Vagina (tissue), 2 donors: ENCODE measurements at regions not wholly inside any gene's neighbourhood (a gene's known extent, or its start where the extent isn't known, plus 50 kb on each side); places are given as distances from the start of the nearest gene placed in this dataset.

ENCODE experiments used
- DNase-seq, 2 donors: peaks; one replicate each; pipeline ENCODE4 v3.0.0-alpha.2; 2017; ENCODE audit errors: extremely low spot score in 2 of 2
- H3K27ac ChIP-seq: fragments of 200-600 bp; sonication (generic); one replicate; pipeline ENCODE4 v1.5.1; 2019
- H3K27me3 ChIP-seq: fragments of 200-600 bp; sonication (generic); one replicate; pipeline ENCODE4 v1.5.1; 2019
- H3K36me3 ChIP-seq, 2 donors: fragments of 200-600 bp; sonication (generic); one replicate each; pipeline ENCODE4 v1.5.1; 2017 to 2019
- H3K4me1 ChIP-seq: fragments of 200-600 bp; sonication (generic); one replicate; pipeline ENCODE4 v1.5.1; 2019
- H3K4me3 ChIP-seq, 2 donors: fragments of 200-600 bp; sonication (generic); 1 replicate in 1 of 2; 2 replicates in 1 of 2; pipeline ENCODE4 v1.5.1; 2016 to 2019
- H3K9me3 ChIP-seq: fragments of 200-600 bp; sonication (generic); one replicate; pipeline ENCODE4 v1.5.1; 2019
- CTCF ChIP-seq, 3 experiments: fragments of 450-650 bp in 2 of 3; fragments of 200-600 bp in 1 of 3; sonication (generic) in 1 of 3; IDR thresholded peaks; one replicate each; pipeline ENCODE4 v1.5.1; 2017 to 2019; ENCODE audit warnings: antibody characterized with exemption in 3 of 3, mild to moderate bottlenecking in 2 of 3, moderate library complexity in 2 of 3
- POLR2A ChIP-seq, 2 donors: fragments of 450-650 bp; IDR thresholded peaks; one replicate each; pipeline ENCODE4 v1.6.1; 2017; ENCODE audit warnings: antibody characterized with exemption in 2 of 2, mild to moderate bottlenecking in 2 of 2, moderate library complexity in 2 of 2
- POLR2AphosphoS5 ChIP-seq, 2 donors: sonication (generic); formaldehyde crosslinking; IDR thresholded peaks; one replicate each; pipeline ENCODE4 v1.9.0; 2017; ENCODE audit warnings: antibody characterized with exemption in 2 of 2, mild to moderate bottlenecking in 2 of 2, low read depth in 1 of 2; ENCODE audit not compliant: insufficient read depth in 1 of 2
- intact Hi-C: fragments of 100-400 bp; cut with DNase I; formaldehyde crosslinking; loops from one replicate; pipeline ENCODE4 v1.15.1; 2023

GRCh38 chrX:23578079-23578478 lies 89.2 kb upstream of the PRDX4 start:
- no peaks in the 10 kb centered on the region for H3K4me1 ChIP-seq
- intact Hi-C loops, result no loop called here
- no peak overlapping the region for H3K27ac ChIP-seq
- H3K27me3 ChIP-seq, result no peaks in the 10 kb centered on the region
- H3K9me3 ChIP-seq, result no peaks in the 10 kb centered on the region
- DNase-seq, result no peak
- H3K36me3 ChIP-seq, result no peaks in the 10 kb centered on the region
- no peak for TF ChIP-seq POLR2AphosphoS5 (IDR thresholded peaks at IDR 0.05; ENCODE audit: insufficient read depth in 1 of 2, low read depth in 1 of 2)
- TF ChIP-seq CTCF (IDR thresholded peaks at IDR 0.05), result no peak
- no peak for TF ChIP-seq POLR2A (IDR thresholded peaks at IDR 0.05)
- H3K4me3 ChIP-seq, result no peak overlapping the region

DNA sequence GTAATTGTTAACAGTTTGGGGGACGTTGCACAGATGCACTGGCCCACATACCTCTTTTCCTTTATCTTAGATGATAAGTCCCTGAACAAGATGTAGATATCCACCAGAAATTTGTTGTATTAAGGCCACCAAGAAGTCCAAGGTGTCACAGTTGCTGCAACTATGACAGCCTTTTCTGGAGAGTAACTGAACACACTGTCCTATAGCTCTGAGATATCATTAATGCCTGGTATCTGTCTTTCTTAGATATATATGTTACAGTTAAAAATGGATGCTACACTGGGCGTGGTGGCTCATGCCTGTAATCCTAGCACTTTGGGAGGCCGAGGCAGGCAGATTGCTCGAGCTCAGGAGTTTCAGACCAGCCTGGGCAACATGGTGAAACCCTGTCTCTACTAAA lies 77.8 kb upstream of the PRDX4 start:
- Histone ChIP-seq H3K27me3 (no peaks in the 10 kb centered on the region), H3K9me3 (no peaks in the 10 kb centered on the region), H3K4me3 (no peak overlapping the region), H3K27ac (no peak overlapping the region), H3K36me3 (no peaks in the 10 kb centered on the region), H3K4me1 (no peaks in the 10 kb centered on the region)
- no peak for TF ChIP-seq CTCF (IDR thresholded peaks at IDR 0.05)
- no peak for TF ChIP-seq POLR2A (IDR thresholded peaks at IDR 0.05)
- TF ChIP-seq POLR2AphosphoS5 (IDR thresholded peaks at IDR 0.05; ENCODE audit: insufficient read depth in 1 of 2, low read depth in 1 of 2), result no peak
- DNase-seq, result no peak
- intact Hi-C loops, result no loop called here

- Histone ChIP-seq H3K27me3 (no peaks in the 10 kb centered on the region), H3K9me3 (no peaks in the 10 kb centered on the region), H3K4me1 (no peaks in the 10 kb centered on the region), H3K4me3 (no peak overlapping the region), H3K27ac (no peak overlapping the region), H3K36me3 (no peaks in the 10 kb centered on the region)
- intact Hi-C loops, result no loop called here
- DNase-seq, result no peak
- TF ChIP-seq POLR2AphosphoS5 (IDR thresholded peaks at IDR 0.05; ENCODE audit: insufficient read depth in 1 of 2, low read depth in 1 of 2), result no peak
- TF ChIP-seq CTCF (IDR thresholded peaks at IDR 0.05), result no peak
- no peak for TF ChIP-seq POLR2A (IDR thresholded peaks at IDR 0.05)
Observed at GRCh38 chrX:23592741-23593140, 74.6 kb upstream of the PRDX4 start.

GRCh38 chrX:23598575-23598974 lies 68.7 kb upstream of the PRDX4 start:
- no peaks in the 10 kb centered on the region for H3K9me3 ChIP-seq
- TF ChIP-seq CTCF (IDR thresholded peaks at IDR 0.05) (no peak), POLR2A (IDR thresholded peaks at IDR 0.05) (no peak), POLR2AphosphoS5 (IDR thresholded peaks at IDR 0.05; ENCODE audit: insufficient read depth in 1 of 2, low read depth in 1 of 2) (no peak)
- no peak overlapping the region for H3K4me3 ChIP-seq
- DNase-seq, result no peak
- no peak overlapping the region for H3K27ac ChIP-seq
- H3K27me3 ChIP-seq, result no peaks in the 10 kb centered on the region
- intact Hi-C loops, result no loop called here
- H3K36me3 ChIP-seq, result no peaks in the 10 kb centered on the region
- no peaks in the 10 kb centered on the region for H3K4me1 ChIP-seq

- no peak overlapping the region for H3K4me3 ChIP-seq
- intact Hi-C loops, result no loop called here
- H3K27ac ChIP-seq, result no peak overlapping the region
- H3K4me1 ChIP-seq, result no peaks in the 10 kb centered on the region
- no peaks in the 10 kb centered on the region for H3K9me3 ChIP-seq
- H3K27me3 ChIP-seq, result no peaks in the 10 kb centered on the region
- no peaks in the 10 kb centered on the region for H3K36me3 ChIP-seq
- TF ChIP-seq POLR2A (IDR thresholded peaks at IDR 0.05), result no peak
- TF ChIP-seq POLR2AphosphoS5 (IDR thresholded peaks at IDR 0.05; ENCODE audit: insufficient read depth in 1 of 2, low read depth in 1 of 2), result no peak
- no peak for TF ChIP-seq CTCF (IDR thresholded peaks at IDR 0.05)
- no peak for DNase-seq
Observed at GRCh38 chrX:23603501-23603900, 63.8 kb upstream of the PRDX4 start.
